Astrocyte of the spinal cord (primary cell): ENCODE measurements at regions not wholly inside any gene's neighbourhood (a gene's known extent, or its start where the extent isn't known, plus 50 kb on each side); places are given as distances from the start of the nearest gene placed in this dataset.
"Not testable (repeated sequence)": the region's sequence is repeated elsewhere in the genome, so short reads cannot be mapped to it uniquely, and the experiment has no call there.

Experiments
- DNase-seq: peaks from one replicate; pipeline ENCODE4 v3.0.0; 2011; ENCODE audit warnings: low read depth, low spot score
- H3K4me3 ChIP-seq: 2 replicates; pipeline ENCODE4 v1.5.1; 2011; ENCODE audit warnings: low read depth, mild to moderate bottlenecking, low read length, moderate library complexity
- CTCF ChIP-seq: IDR thresholded peaks from 2 replicates; pipeline ENCODE4 v1.5.1; 2012; ENCODE audit warnings: low read depth, mild to moderate bottlenecking, low read length, inconsistent platforms
- in situ Hi-C: cut with HindIII; loops from 2 replicates; pipeline ENCODE4 v1.10.0; 2017; ENCODE audit warnings: low sequenced_read_pairs

- in situ Hi-C loops: no loop called here
- H3K4me3 ChIP-seq: no peak overlapping the region
- no peak for TF ChIP-seq CTCF
- DNase-seq: no peak
These were observed 69.6 kb upstream of the PRMT8 start for GRCh38 chr12:3421191-3421978.

GRCh38 chr12:3424796-3425195 is 66.2 kb upstream of the PRMT8 start:
- in situ Hi-C loops, DNase-seq, H3K4me3 ChIP-seq: not testable (repeated sequence)

- TF ChIP-seq CTCF: no peak
- DNase-seq: no peak
- in situ Hi-C loops: no loop called here
- no peak overlapping the region for H3K4me3 ChIP-seq
These were observed 63.0 kb upstream of the PRMT8 start for GRCh38 chr12:3427956-3428355.

- TF ChIP-seq CTCF: no peak
- in situ Hi-C loops: no loop called here
These were observed 62.4 kb upstream of the PRMT8 start for GRCh38 chr12:3428631-3429030.

GRCh38 chr12:3429523-3429922 is 61.5 kb upstream of the PRMT8 start:
- DNase-seq, in situ Hi-C loops, H3K4me3 ChIP-seq: not testable (repeated sequence)

More at GRCh38 chr12:3428631-3429030, 62.4 kb upstream of the PRMT8 start:
- H3K4me3 ChIP-seq: no peak overlapping the region
- DNase-seq: no peak

GRCh38 chr12:3431686-3432085 is 59.3 kb upstream of the PRMT8 start:
- DNase-seq: no peak
- TF ChIP-seq CTCF: no peak
- no peak overlapping the region for H3K4me3 ChIP-seq
- in situ Hi-C loops: no loop called here

- in situ Hi-C loops: no loop called here
- H3K4me3 ChIP-seq: no peak overlapping the region
- TF ChIP-seq CTCF: no peak
- DNase-seq: no peak
These were observed 58.7 kb upstream of the PRMT8 start for GRCh38 chr12:3432176-3432742.
